ENCODE measurements at regions not wholly inside any gene's neighbourhood (a gene's known extent, or its start where the extent isn't known, plus 50 kb on each side); places are given as distances from the start of the nearest gene placed in this dataset.

GRCh38 chr1:31505911-31506497 is 70.3 kb upstream of the TINAGL1 start:
- no peaks in the 10 kb centered on the region for H3K36me3 ChIP-seq (ENCODE audit: control insufficient read depth in 4 of 4, insufficient read depth in 3 of 4, low read depth in 1 of 4, low read length in 3 of 4)
- no peak overlapping the region for H3K9ac ChIP-seq (ENCODE audit: low read depth in 1 of 2, low read length in 2 of 2)
- no peak for DNase-seq (ENCODE audit: low spot score)
- H3K4me1 ChIP-seq (ENCODE audit: control insufficient read depth in 4 of 4, insufficient read depth in 4 of 4, low read length in 3 of 4): peaks cover 2 to 14% (median 9%) of the 10 kb centered on the region in 4 donors
- H3K27ac ChIP-seq (ENCODE audit: low read depth in 1 of 2, low read length in 2 of 2): no peak overlapping the region
- TF ChIP-seq CTCF (IDR thresholded peaks at IDR 0.05; ENCODE audit: low read depth, low read length, missing input control) (no peak), RAD21 (IDR thresholded peaks at IDR 0.05) (no peak), FOXA2 (IDR thresholded peaks at IDR 0.05) (no peak), SP1 (IDR thresholded peaks at IDR 0.05) (no peak), NR2F2 (IDR thresholded peaks at IDR 0.05) (no peak), REST (IDR thresholded peaks at IDR 0.05) (no peak), ZBTB33 (IDR thresholded peaks at IDR 0.05) (no peak), MAX (IDR thresholded peaks at IDR 0.05) (no peak), FOXA1 (IDR thresholded peaks at IDR 0.05) (no peak), TAF1 (conservative IDR thresholded peaks at IDR 0.05) (no peak), HNF4G (IDR thresholded peaks at IDR 0.05) (no peak)
- WGBS: 83% methylated on average over 13 of the region's 13 CpGs
- H3K27me3 ChIP-seq (ENCODE audit: control insufficient read depth in 4 of 4, insufficient read depth in 4 of 4, low read length in 3 of 4): no peaks in the 10 kb centered on the region
- no peak overlapping the region for H3K4me3 ChIP-seq (ENCODE audit: low read depth in 1 of 3, low read length in 3 of 3)
- no peaks in the 10 kb centered on the region for H3K9me3 ChIP-seq (ENCODE audit: control insufficient read depth in 4 of 4, low read length in 3 of 4)

GRCh38 chr1:31507221-31507620 is 69.1 kb upstream of the TINAGL1 start:
- Histone ChIP-seq H3K27ac (ENCODE audit: low read depth in 1 of 2, low read length in 2 of 2) (no peak overlapping the region), H3K4me3 (ENCODE audit: low read depth in 1 of 3, low read length in 3 of 3) (no peak overlapping the region), H3K4me1 (ENCODE audit: control insufficient read depth in 4 of 4, insufficient read depth in 4 of 4, low read length in 3 of 4) (peaks cover 2 to 19% (median 14%) of the 10 kb centered on the region in 4 donors), H3K9me3 (ENCODE audit: control insufficient read depth in 4 of 4, low read length in 3 of 4) (no peaks in the 10 kb centered on the region), H3K36me3 (ENCODE audit: control insufficient read depth in 4 of 4, insufficient read depth in 3 of 4, low read depth in 1 of 4, low read length in 3 of 4) (no peaks in the 10 kb centered on the region), H3K27me3 (ENCODE audit: control insufficient read depth in 4 of 4, insufficient read depth in 4 of 4, low read length in 3 of 4) (no peaks in the 10 kb centered on the region), H3K9ac (ENCODE audit: low read depth in 1 of 2, low read length in 2 of 2) (no peak overlapping the region)
- no peak for DNase-seq (ENCODE audit: low spot score)
- TF ChIP-seq SP1 (IDR thresholded peaks at IDR 0.05) (no peak), EGR1 (IDR thresholded peaks at IDR 0.05; ENCODE audit: low read depth in 2 of 2) (no peak), TAF1 (conservative IDR thresholded peaks at IDR 0.05) (no peak), ZBTB33 (IDR thresholded peaks at IDR 0.05) (no peak), CTCF (IDR thresholded peaks at IDR 0.05; ENCODE audit: low read depth, low read length, missing input control) (no peak), FOXA1 (IDR thresholded peaks at IDR 0.05) (no peak), RXRA (IDR thresholded peaks at IDR 0.05) (no peak), FOXA2 (IDR thresholded peaks at IDR 0.05) (no peak), NR2F2 (IDR thresholded peaks at IDR 0.05) (no peak), YY1 (IDR thresholded peaks at IDR 0.05) (no peak), HNF4G (IDR thresholded peaks at IDR 0.05) (no peak)
- 82% methylated on average over 9 of the region's 9 CpGs for WGBS
